Fibroblast of the aortic adventitia (primary cell): ENCODE measurements at regions not wholly inside any gene's neighbourhood (a gene's known extent, or its start where the extent isn't known, plus 50 kb on each side); places are given as distances from the start of the nearest gene placed in this dataset.

ENCODE experiments used
- DNase-seq: peaks from one replicate; pipeline ENCODE4 v3.0.0-alpha.2; 2010; ENCODE audit warnings: low read depth
- H3K4me3 ChIP-seq: 2 replicates; pipeline ENCODE4 v1.5.1; 2011; ENCODE audit warnings: low read depth, mild to moderate bottlenecking, control low read depth, low read length, moderate library complexity
- TF ChIP-seq, protein P1 (sequence below): IDR thresholded peaks from 2 replicates; pipeline ENCODE4 v1.5.1; 2011; ENCODE audit warnings: mild to moderate bottlenecking, low read length, control low read depth, inconsistent platforms; ENCODE audit not compliant: insufficient read depth

DNA sequence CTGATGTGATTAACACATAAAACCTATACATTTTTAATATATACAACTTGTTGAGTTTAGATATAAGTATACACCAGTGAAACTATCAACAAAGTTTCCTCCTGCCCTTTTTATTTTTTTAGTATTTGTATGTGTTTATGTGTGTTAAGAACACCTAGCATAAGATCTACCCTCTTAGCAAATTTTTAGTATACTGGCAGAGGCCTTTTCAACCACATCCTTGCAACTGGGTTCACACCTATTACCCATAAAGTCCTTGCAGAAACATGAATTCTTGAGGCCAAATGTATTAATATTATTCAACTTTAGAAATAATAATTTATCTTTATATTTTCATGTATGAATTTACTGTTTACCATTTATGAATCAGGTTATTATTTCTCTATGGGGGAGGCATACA is 119.7 kb upstream of the CRIM1 start:
- no peak for DNase-seq
- TF ChIP-seq, protein P1, sequence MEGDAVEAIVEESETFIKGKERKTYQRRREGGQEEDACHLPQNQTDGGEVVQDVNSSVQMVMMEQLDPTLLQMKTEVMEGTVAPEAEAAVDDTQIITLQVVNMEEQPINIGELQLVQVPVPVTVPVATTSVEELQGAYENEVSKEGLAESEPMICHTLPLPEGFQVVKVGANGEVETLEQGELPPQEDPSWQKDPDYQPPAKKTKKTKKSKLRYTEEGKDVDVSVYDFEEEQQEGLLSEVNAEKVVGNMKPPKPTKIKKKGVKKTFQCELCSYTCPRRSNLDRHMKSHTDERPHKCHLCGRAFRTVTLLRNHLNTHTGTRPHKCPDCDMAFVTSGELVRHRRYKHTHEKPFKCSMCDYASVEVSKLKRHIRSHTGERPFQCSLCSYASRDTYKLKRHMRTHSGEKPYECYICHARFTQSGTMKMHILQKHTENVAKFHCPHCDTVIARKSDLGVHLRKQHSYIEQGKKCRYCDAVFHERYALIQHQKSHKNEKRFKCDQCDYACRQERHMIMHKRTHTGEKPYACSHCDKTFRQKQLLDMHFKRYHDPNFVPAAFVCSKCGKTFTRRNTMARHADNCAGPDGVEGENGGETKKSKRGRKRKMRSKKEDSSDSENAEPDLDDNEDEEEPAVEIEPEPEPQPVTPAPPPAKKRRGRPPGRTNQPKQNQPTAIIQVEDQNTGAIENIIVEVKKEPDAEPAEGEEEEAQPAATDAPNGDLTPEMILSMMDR = no peak
- no peak overlapping the region for H3K4me3 ChIP-seq

DNA sequence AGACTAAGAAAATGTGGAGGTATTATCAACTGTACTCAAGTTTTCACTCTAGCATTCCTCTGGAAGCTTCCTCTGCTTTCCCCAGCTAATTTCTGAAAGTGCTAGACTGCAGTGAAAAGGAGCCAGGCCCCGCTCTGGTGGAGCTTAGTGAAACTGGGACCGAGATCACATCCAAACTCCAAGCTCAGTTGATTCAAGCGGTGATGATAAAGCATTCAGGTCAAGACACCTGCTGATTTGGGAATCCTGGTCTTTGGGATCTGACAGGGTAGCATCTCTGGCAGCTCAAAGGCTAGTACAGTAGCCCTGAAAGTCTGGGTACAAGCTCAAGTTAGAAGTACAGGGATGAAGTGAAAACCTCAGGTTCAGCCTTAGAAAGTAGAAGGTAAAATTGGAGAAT is 120.2 kb upstream of the CRIM1 start:
- DNase-seq = no peak
- no peak overlapping the region for H3K4me3 ChIP-seq
- TF ChIP-seq, protein P1 = no peak

DNA sequence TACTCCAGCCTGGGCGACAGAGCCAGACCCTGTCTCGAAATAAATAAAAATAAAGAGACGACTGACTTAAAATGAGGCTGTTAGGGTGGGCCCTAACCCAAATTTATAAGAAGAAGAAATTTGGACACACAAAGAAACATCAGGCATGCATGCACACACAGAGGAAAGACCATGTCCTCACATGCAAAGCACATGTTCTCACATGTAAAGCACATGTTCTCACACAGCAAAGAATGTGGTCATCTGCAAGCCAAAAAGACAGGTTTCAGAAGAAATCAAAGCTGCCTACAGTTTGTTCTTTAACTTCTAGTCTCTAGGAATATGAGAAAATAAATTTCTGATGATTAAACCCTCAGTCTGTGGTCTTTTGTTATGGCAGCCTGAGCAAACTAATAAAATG is 132.3 kb upstream of the CRIM1 start:
- TF ChIP-seq, protein P1 = no peak
- H3K4me3 ChIP-seq = no peak overlapping the region
- no peak for DNase-seq

DNA sequence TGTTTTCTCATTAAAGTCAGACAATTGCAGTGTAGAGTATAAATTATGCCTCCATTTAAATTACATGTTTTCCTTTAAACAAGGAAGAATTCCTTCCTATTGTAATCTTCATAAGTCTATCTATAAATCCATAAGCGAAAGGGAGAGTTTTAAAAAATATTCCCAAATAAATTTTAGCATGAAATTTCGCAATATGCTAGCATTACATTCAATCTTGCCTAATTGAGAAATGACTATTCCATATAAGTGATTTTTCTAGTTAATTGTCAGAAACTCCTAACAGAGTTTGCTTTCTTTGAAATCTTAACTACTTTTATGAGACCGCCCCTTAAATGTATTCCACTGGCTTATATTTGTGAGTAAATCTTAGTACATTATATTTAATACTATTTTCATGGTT is 133.1 kb upstream of the CRIM1 start:
- no peak overlapping the region for H3K4me3 ChIP-seq
- TF ChIP-seq, protein P1 = no peak
- DNase-seq = no peak

DNA sequence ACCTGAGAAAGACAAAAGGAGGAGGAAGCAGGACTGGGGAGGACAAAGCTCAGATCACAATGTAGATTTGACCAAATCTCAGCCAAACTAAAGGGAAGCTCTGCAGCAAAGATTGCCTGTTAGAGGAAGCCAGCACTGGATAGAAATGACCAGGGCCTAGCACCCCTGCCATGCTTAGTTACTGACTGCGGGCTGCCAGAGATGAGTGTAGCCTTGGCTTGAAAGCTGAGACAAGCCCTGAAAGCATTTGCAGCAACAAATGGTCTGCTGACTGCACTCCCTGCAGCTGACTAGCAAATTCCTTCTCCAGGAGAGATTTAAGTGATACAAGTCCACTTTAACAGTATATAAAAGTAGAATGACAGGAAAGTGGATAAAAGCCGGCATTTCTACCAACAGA is 140.9 kb upstream of the CRIM1 start:
- TF ChIP-seq, protein P1 = no peak
- DNase-seq = no peak
- no peak overlapping the region for H3K4me3 ChIP-seq

DNA sequence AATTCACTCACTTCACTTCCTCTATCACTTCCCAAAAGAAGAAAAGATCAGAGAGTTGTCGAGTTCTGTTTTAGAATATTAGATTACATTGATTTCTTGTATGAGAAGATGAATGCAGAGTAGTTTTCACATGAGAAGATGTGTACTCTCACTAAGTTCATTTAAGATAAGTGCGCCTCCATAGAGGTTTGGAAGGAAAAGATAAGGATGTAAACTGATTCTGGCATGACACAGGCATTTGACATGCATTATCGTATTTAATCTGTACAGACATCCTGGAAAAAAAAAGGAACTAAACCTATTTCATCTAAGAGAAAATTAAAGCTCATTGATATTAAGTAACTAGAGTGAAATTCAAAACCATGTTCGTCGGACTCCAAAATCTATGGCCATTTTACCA is 152.2 kb upstream of the CRIM1 start:
- TF ChIP-seq, protein P1 = no peak
- DNase-seq = no peak

DNA sequence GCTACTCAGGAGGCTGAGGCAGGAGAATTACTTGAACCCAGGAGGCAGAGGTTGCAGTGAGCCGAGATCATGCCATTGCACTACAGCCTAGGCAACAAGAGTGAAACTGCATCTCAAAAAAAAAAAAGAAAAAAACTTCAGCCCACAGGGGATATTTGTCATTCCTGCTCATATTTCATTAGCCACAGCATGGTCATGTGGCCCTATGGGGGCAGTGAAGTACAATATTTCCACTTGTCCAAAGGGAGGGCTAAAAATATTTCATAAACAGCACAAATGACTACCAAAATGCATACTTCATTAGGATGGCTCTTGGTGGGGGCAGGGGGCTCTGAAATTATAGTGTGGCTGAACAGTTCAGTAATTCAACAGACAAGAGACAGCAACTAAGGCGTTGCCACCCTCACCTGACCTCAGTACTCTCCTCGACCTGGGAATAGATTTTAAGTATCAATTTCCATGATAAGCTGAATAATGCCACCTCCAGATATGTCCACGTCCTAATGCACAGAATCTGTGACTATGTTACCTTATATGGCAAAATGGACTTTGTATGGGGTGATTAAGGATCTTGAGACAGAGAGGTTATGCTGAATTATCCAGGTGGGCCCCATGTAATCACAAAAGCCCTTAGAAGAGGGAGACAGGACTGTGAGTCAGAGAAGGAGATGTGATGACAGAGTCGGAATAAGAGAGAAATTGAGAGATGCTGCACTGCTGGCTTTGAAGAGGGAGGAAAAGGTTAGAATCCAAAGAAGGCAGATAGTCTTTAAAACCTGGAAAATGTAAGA is 158.2 kb upstream of the CRIM1 start:
- DNase-seq = no peak
- TF ChIP-seq, protein P1 = no peak
- no peak overlapping the region for H3K4me3 ChIP-seq

More for the DNA sequence above, 152.2 kb upstream of the CRIM1 start:
- H3K4me3 ChIP-seq = no peak overlapping the region
